Myocyte (in vitro differentiated cells): ENCODE measurements at regions not wholly inside any gene's neighbourhood (a gene's known extent, or its start where the extent isn't known, plus 50 kb on each side); places are given as distances from the start of the nearest gene placed in this dataset.

Source experiments
- DNase-seq: peaks from one replicate; pipeline ENCODE4 v3.0.0-alpha.2; 2012; ENCODE audit warnings: low read depth

DNA sequence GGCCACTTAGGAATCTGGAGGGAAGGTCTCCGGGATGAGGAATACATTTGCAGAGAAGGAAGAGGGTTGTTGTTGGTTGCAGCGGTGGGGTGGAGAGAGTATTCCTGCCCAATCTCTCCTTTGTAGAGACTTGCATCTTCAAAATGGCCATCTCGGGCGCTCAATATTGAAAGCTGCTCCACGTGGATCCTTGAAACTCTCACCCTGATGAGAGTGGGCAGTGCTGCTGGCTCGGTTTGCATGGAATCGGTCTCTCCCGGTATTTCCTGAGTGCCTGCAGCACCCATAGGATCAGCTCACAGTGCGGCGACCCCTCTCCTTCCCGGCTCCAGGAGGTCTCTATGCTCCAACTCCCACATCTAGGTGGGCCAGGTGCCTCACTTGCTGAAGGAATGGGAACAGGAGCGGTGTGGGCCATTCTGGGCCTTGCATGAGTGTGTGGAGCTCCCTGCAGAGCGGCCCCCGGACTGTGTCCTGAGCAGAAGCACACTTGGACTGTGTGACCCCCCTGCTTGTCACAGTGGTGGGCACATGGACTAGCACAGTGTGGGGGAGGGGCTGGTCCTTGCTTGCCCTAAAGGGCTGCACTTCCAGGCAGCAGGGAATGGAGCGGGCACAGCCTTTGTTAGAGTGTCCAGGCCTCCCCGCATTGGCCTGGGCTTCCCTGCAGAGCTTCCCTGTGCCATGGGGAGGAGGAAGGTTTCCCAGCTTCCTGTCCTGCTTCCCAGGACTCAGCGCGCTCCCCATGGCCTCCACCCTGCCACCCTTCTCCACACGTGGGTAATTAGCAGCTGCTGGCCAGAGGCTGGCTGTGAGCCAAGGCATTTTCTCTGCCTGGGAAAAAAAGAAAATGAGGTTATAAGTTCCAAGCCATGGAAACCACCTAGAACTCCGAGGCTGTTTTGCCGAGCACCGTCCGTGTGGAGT lies 139.3 kb downstream of the IRF8 start:
- no peak for DNase-seq

GRCh38 chr16:86038926-86039310 lies 140.0 kb downstream of the IRF8 start:
- no peak for DNase-seq

DNA sequence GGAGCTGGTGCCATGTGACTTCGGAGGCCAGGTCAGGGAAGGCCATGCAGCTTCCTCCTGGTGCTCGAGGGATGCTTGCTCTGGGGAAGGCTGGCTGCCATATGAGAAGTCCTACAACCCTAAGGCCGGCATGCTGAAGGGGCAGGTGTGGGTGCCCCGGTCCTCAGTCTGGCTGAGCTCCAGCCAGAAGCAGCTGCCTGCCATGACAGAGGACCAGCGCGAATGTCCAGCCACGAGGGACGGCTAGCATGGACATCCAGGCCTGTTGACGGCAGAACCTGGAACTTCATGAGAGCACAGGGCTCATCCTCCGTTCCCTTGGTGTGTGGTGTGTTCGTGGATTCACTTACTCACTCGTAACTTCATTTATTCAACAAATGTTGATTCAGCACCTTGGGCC lies 140.6 kb downstream of the IRF8 start:
- no peak for DNase-seq

- DNase-seq, result no peak
Observed at GRCh38 chr16:86040496-86040895, 141.5 kb downstream of the IRF8 start.

- no peak for DNase-seq
Observed at GRCh38 chr16:86041215-86041614, 142.3 kb downstream of the IRF8 start.

DNA sequence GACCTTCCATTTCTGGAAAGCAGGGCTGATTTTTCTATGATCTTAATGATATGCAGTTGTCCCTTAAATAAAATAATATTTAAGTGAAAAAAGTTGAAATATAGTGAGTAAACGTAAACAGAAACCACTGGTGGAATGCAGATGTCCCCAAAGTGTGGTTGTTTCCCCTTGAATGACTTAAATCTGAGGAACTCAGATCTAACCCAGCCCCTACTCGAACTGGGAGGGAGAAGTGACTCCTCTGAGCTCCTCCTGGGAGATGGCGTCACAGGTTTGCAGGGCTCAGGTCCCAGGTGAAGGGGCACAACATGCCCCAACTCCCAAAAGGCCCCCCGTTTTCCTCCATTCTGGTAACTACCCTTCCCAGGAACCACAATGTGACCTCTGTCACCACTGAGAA lies 142.8 kb downstream of the IRF8 start:
- no peak for DNase-seq

- no peak for DNase-seq
Observed at GRCh38 chr16:86042393-86042792, 143.4 kb downstream of the IRF8 start.

DNA sequence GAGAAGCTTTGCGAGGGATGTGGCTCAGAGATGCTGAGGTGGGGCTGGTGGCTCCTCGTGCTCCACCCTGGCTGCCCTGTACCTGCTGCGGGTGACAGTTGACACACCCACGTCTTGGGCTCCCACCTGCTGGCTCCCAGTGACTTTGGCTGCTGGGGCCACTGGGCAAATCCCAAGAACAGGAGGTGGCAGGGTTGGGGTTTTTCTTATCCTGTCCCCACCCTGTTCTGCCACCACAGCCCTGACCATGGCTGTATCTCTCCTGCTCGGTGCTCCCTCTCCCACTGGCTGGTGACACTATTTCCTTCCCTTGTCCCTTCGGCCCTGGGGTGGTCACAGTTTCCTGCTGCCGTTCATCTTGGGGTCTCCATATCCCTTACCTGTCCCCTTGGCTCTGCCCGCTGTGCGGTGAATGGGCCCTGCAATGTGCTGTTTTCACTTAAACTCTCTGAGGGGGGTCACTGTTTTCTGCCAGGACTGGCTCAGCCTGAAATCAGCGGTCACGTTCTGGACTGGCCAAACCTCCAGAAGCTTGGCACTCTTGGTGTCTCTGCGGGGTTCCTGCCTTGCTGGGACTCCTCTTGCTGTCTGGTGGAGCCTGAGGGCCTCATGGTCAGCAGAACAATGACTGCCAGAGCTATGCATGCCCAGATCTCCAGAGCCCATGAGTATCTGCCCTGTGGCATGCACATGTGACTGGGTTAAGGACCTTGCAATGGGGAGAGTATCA lies 144.2 kb downstream of the IRF8 start:
- DNase-seq, result no peak

- DNase-seq, result no peak
Observed at GRCh38 chr16:86044241-86044671, 145.3 kb downstream of the IRF8 start.

GRCh38 chr16:86044881-86045590 lies 146.1 kb downstream of the IRF8 start:
- no peak for DNase-seq

GRCh38 chr16:86045591-86045971 lies 146.6 kb downstream of the IRF8 start:
- DNase-seq, result no peak

GRCh38 chr16:86046026-86046425 lies 147.1 kb downstream of the IRF8 start:
- no peak for DNase-seq

GRCh38 chr16:86046667-86047270 lies 147.8 kb downstream of the IRF8 start:
- no peak for DNase-seq

DNA sequence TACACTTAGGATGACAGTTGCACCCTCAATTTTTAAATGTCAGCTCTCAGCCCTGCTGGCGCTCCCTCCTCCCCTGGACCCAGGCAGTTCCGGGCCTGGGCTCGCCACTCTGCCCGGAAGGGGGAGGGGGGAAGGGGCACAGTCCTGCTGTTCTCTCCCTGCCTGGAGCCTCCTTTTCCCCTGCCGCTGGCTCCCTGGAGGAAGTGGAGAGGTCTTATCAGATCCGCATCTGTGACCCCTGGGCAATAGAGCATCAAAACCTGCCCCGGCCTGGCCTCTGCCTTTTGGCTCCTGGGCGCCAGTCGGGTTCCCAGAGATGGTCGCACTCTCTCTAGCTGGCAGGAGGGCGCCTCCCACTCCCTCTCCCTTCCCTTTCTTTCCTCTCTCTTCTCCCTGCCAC lies 149.3 kb downstream of the IRF8 start:
- no peak for DNase-seq

DNA sequence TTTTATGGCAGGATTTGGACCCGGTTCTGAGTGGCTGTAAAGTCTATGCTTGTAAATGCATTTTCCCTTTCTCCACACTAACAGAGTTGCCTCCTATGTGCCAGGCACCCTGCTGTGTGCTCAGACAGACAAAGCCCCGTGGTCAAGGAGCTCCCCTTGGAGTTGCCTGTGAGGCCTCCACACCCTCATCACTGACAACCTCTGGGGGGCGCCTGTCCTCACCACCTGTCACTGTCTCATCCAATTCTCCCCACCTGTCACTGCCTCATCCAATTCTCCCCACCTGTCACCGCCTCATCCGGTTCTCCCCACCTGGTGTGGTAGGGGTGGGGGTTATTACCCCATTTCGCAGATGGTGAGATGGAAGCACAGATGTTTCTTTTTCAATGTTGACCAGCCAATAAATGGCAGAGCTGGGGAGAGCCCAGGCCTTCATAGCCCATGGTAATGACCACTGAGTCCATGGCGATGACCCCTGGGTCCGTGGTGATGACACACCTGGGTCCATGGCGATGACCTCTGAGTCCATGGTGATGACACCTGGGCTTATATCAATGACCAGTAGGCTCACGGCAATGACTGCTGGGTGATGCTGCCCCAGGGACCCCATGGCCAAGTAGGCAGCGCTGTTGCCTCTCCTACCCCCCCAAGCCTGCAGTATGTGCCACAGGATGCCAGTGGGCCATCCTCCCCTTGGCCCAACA lies 150.1 kb downstream of the IRF8 start:
- no peak for DNase-seq

DNA sequence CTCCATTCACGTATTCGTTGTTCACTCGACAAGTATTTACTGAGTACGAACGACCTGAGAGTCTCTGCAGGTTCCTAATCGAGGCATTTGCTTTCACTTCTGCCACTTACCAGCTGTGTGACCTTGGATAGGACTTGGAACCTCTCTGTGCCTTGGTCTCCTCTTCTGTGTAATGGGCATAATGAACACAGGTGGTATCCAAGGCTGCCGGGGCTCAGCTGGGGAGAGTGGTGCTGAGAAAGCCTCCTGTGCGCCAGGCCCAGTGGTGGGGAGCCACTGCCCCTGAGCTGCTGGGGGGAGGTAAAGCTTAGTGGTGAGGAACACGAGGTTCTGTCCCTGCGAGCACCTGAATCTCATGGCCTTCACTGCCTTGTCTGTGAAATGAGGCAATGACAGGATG lies 150.7 kb downstream of the IRF8 start:
- no peak for DNase-seq

GRCh38 chr16:86050111-86050510 lies 151.1 kb downstream of the IRF8 start:
- no peak for DNase-seq

DNA sequence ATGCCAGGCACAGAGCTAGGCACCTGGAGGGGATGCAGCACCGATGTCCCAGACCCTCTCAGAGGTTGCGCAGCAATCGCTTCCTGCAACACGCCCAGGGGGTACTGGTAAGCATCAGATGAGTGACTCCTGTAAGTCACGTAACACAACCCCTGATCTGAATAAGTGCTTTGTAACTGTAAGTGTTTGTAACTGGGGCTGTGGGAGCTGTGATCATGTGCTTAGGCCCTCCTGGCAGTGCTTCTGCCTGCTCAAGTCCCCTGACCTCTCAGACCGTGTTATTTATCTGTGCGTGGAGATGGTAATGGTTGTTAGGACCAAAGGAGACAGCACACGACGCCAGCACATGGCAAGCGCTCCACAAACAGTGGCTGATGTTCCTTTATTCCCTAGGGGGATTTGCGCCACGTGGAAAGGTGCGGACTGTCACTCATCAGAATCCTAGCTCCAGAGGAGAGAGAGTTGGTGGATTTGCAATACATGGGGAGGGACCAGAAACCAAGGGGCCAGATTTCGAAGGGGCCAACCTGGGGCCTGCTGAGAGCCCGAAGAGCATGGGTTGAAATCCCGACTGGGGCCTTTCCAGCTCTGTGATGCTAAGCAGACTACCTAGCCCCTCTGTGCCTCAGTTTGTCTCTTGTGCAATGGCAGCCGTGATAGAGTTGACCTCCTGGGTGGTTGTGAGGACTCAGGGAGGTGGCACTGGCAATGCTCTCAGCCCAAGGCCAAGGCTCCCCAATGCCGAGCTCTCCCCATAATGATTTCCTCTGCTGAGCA lies 151.8 kb downstream of the IRF8 start:
- no peak for DNase-seq

- DNase-seq, result no peak
Observed at GRCh38 chr16:86051368-86052114, 152.6 kb downstream of the IRF8 start.
